MM.1S (cell line): ENCODE measurements at regions not wholly inside any gene's neighbourhood (a gene's known extent, or its start where the extent isn't known, plus 50 kb on each side); places are given as distances from the start of the nearest gene placed in this dataset.

Source experiments
- EZH2 ChIP-seq: fragments of 300-600 bp; sonication (generic); optimal IDR thresholded peaks from 2 replicates; pipeline ENCODE3; 2017; ENCODE audit warnings: low read depth, mild to moderate bottlenecking, antibody characterized with exemption, low read length, mixed read lengths
- EZH2phosphoT487 ChIP-seq: fragments of 300-600 bp; sonication (generic); IDR thresholded peaks from 2 replicates; pipeline ENCODE4 v1.6.1; 2018; ENCODE audit warnings: antibody characterized with exemption, low read length
- TF ChIP-seq, protein P1 (sequence below): fragments of 300-600 bp; sonication (generic); IDR thresholded peaks from 2 replicates; pipeline ENCODE4 v1.5.1; 2016; ENCODE audit warnings: antibody characterized with exemption, low read length, mixed read lengths

DNA sequence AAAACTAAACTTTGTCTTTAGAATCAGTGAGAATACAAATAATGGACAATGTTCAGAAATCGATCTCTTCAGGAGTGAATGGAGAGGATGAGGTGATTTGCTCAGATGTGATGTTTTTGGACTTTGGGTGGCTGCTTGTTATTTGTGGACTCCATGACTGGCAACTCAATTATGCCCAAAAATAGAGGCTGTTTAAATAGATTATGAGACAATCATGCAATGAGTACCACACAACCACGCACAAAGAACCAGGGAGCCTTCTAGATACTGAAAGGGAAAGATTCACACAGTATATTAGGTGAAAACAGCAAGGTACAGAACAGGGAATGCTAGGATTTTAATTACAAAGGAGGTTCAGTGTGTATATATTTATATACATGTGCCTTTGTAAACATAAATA, 141.3 kb upstream of the ANK3 start:
- TF ChIP-seq EZH2 (no peak), EZH2phosphoT487 (no peak)
- TF ChIP-seq, protein P1, sequence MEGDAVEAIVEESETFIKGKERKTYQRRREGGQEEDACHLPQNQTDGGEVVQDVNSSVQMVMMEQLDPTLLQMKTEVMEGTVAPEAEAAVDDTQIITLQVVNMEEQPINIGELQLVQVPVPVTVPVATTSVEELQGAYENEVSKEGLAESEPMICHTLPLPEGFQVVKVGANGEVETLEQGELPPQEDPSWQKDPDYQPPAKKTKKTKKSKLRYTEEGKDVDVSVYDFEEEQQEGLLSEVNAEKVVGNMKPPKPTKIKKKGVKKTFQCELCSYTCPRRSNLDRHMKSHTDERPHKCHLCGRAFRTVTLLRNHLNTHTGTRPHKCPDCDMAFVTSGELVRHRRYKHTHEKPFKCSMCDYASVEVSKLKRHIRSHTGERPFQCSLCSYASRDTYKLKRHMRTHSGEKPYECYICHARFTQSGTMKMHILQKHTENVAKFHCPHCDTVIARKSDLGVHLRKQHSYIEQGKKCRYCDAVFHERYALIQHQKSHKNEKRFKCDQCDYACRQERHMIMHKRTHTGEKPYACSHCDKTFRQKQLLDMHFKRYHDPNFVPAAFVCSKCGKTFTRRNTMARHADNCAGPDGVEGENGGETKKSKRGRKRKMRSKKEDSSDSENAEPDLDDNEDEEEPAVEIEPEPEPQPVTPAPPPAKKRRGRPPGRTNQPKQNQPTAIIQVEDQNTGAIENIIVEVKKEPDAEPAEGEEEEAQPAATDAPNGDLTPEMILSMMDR, result no peak
